Stimulated activated CD8-positive, alpha-beta memory T cell treated with anti-CD3 and anti-CD28 coated beads, Interleukin-4, amount 100 ng/mL, for 24 hours (primary cell): ENCODE measurements at regions not wholly inside any gene's neighbourhood (a gene's known extent, or its start where the extent isn't known, plus 50 kb on each side); places are given as distances from the start of the nearest gene placed in this dataset.

Source experiments
- DNase-seq: peaks from one replicate; pipeline ENCODE4 v3.0.0-alpha.2; 2020; ENCODE audit warnings: low read depth

DNA sequence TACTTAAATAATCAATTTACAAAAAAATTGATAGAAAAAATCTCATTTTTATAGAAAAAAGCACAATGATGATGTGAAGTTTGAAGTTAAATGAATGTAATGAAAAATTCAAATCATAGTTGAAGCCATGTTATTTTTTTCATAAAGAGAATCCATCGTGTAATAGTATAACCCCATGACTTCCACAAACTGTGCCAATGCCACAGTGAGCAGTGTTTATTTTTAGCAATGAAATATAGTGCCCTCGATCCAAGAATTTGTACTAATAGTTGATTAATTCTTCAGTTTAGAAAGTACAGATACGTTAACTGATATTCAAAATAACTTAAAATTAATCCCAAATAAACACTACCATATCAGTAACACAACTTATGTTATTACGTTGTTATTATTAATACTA is 225.9 kb downstream of the PTPRC start:
- no peak for DNase-seq

DNA sequence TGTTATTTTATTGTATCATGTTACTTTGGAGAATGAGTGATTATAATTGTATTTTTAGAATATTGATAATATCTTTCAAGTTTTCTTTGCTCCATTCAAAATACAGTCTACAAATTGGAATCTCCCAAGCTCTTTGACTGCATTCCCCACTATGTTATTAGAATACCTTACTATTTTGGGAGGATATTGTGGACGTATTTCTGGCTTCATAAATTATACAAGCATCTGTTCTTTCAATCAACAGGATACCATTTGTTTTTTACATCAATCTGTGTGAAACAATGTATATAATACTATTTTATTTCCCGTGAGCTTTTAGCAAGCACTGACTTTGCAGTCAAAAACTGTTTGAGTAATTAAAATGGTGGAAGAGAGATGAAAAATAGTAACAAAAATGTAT is 226.5 kb downstream of the PTPRC start:
- DNase-seq: no peak

DNA sequence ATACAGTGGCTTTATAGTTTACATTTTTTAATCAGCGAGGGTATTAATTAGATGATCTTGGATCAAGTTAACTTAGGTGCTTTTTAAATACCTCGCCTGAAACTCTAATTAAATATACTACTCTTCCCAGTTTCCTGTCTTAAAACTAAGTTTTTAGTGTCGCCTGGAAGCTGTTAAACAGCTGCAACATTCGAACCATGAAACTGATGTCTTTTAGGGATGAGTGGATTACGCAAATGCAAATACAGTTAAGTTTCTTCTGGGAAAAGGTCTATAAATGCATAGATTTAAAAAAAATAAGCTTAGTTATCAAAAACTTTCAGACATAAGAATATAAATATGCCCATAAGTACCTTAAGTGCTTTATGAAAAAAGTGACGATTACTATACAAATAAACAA is 228.3 kb downstream of the PTPRC start:
- DNase-seq: no peak

DNA sequence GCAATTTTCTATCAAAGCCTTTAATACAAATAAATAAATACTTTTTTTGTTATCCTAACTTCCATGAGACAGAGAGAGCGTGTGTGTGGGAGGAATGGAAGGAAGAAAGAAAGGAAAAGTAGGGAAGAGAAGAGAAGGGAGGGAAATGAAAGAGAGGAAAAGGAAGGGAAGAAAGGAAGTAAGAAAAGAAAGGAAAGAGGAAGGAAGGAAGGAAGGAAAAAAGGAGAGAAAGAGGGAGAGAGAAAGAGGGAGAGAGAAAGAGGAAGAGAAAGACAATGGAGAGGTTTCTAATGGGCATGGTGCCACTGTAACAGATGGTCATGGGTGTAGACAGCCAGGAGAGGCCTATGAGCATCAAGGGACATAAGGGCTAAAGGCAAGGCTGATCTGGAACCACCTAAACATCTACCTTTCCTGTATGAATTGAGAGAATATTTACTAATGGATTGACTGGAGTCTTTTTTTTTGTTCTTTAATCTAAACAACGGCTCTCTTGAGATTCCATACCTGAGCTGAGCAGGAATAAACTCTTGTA is 234.9 kb downstream of the PTPRC start:
- no peak for DNase-seq

DNA sequence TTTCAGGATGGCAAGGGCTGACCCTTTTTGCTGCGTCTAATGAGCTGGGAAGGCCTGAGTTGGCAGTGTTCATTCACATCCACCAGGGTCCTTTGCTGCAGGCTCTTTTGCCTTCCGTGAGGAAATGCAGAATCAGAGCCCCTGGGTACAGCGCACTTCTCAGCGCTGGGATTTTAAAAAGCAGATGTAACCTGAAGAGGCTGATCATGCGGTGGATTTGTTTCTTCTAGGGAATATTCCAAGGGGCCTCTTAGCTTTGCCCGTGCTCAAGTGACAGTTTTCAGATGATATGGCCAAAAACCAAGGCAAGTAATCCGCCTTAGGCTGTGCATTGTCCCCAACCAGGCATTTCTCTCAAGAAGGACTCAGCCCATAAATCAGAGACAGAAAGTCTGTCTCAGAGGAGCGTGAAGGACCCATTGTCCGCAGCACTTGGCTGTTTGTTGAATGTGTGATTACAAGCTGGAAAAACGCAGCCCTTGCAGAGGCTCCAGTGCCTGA is 237.6 kb downstream of the PTPRC start:
- no peak for DNase-seq

DNA sequence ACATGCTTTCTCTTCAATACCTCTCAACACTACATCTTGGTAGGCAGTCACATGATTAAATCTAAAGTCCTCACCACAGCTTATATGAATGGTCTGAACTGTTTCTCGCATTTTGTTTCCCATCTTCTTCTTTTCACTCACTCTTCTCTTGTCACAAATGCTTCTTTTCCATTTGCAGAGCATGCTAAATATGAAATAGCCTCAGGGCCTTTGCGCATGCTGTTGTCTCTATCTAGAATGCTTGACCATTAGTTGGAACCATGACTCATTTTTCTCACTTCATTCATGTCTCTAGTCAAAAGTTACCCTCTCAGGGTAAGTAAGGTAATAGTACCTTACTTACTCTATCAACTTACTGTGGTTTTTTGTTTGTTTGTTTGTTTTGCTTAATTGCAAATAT is 239.7 kb downstream of the PTPRC start:
- no peak for DNase-seq

DNA sequence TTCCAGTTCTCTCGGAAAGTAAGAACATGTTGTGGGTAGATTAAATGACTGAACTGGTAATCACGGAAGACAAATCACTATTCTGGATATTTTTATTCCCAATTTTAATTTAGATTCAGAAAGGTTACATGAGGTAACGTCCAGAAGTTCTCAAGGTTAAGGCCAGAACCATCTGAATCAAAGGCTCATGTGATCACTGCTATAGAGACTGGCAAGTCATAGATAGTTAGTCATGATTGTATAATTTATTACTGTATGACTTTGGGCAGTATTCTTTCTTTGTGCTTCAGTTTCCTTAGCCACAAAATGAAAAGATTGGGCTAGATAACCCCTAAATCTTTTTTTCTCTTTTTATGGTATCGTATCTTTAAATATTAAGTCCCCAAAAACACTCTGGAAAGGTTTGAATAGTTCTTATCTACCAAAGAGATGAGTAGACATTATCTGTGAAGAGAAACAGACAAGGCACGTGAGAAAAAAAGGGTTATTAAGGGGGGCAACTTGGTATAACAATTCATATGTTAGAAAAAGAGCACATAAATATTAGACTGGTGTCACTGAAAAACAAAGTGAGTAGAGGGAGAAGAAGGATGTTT is 241.0 kb downstream of the PTPRC start:
- no peak for DNase-seq

DNA sequence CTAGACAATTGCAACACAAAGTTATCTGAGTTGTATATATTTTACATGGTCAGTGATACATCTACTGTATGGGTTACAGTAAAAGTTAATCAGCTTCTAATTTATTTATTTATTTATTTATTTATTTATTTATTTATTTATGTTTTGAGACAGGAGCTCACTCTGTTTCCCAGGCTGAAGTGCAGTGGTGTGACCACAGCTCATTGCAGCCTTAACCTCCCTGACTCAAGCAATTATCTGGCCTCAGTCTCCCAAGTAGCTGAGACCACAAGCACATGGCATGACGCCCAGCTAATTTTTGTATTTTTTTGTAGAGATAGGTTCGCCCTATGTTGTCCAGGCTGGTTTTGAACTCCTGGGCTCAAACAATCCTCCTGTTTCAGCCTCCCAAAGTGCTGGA is 241.6 kb downstream of the PTPRC start:
- DNase-seq: no peak

DNA sequence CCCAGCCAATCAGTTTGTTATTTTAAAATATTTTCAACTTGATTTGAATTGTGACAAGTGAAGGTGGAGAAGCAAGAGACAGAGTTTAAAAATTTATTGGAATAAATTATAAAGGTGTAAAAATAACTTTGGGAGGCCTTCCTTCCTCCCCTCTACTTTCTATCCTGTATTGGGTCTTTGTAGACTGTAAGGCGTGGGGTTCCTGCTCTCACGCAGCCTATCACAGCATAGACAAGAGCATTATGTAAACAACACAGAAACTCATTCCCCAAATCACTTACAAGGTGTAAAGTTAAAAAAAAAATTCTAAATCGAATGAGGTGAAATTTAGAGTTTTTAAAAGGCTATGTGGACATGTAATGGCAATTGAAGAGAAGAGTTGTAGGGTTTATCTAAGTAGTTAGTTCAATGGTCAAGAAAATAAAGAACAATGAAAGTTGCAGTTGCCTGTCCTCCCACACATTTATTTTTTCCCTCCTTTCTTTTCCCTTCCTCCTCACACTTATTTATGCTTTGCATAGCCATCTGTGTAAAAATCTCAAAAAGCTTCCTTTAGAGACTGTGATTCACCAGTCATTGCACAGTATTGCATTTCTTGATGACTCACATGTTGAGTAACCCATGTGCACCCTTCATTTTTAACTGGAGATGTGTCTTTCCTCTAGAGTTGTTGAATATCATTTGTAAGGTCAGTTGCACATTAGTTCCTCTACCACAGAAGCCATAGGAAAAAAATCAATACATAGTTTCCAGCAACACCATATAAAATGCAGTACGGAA is 242.2 kb downstream of the PTPRC start:
- no peak for DNase-seq

DNA sequence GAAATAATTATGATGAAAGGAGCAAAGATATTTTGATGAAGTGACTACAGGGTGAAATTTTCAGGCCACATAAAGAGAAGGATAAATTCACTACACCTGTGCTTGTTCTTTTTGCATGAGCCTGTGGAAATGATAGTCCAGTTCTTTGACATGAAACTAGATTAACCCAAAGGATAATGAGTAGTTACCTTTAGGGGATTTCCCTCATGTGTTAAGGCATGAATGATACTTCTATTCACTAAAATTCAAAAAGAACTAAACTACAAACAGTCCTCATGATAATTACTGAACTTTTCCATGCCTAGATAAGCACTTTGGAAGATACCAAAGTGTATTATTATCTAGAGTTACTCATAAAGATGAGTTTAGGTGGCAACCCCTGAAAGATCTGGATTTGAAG is 244.3 kb downstream of the PTPRC start:
- no peak for DNase-seq

DNA sequence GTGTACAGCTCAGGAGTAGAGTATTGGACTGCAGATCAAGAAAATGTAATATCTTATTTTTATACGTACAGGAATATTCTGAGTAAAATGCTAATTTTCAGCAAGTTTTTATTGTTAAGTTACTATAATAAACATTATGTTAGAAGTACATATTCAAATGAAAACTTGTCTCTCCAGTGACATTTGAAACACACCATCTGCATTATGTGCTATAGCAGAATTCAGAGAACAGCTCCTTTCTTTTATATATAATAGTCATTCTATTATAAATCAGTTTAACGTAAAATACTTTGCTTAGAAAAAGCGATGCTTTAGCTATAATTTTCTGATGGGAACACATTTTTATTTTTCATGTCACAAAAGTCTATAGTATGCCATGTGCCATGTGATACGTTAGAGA is 249.0 kb downstream of the PTPRC start:
- no peak for DNase-seq

DNA sequence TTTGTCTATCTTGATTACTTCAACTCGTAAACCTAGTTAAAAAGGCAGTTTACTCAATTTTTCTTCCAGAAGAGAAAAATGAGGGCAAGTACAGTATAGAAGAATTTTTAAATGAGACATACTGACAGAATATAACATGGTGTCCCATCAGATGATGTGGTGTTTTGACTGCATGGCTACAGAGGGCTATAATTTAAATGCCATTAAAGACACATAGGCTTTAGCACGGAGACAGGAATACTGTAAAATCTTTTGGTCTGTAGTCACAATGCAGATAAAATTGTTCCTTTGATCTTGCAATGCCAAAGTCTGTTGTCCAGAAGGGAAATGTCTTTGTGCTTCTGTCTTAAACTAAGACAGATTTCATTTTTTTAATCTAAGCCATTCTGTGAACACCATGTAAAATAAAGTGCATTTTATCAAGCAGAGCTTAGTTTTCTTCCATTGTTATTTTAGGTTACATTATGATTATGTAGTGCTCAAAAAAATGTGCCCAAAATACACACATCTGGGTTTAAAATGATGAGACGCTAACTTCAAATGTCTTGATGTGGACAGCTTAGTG is 249.6 kb downstream of the PTPRC start:
- no peak for DNase-seq

DNA sequence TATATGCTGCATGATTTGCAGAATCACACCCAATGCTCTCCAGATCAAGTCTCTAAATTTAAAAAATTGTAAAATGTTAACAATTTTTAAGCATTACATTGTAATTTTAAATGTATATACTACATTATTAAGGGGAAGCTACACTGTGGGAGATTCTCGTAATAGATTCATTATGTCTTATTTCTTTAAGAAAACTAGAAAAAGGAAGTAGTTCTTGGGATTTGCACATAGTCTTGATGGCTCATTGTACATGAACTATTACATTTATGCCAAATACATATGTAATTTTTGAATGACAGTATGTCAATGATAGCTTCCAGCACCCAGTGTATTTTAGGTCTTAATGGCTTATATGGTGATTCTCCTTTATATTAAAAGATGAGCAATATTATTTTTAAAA is 250.3 kb downstream of the PTPRC start:
- no peak for DNase-seq

DNA sequence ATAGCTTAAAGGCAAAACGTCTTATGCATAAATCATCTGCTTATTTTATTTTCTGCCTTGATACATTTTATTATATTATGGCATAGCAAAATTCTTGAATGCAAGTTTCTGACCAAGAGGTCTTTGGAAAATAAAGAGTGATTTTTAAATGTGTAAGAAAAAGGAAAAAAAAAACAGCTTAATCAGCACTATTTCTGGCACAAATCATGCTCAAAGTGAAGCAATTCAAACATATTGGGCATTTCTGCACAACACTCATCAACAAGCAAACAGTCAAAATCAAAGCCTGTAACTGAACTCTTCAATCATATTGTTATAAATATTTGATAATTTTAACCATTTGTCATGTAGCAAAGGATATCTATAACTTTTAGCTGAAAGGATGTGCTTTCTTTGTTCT is 250.9 kb downstream of the PTPRC start:
- no peak for DNase-seq

DNA sequence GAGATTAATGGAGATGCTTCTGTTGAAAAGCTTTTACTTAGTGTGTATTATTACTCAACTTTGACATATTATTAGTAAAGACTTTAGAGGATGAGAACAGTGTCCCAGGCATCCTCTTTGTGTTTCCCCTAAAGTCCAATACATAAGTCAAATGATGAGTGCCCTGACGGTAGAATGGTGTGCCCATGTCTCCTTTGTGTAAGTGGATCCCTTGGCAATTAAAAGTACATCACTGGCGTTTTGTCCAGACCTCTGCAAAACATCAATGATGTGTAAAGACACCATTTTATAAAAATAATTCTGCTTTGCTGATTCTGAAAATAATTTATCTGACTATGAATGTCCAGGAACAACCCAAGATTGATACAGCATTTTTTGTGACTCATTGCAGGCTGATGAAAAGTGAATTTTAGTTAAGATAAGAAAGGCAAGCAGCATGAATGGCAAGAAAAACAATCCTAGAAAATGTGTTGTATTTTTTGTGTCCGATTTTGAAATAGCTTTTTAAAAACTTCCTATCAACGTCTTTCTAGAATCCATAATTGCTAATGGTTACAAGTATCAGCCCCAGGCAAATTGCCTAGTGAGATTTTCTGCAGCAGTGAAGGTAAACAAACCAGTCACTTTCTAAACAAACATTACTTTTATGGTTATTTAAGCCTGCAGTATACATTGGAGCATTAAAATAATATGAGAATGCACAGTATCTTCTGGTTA is 251.5 kb downstream of the PTPRC start:
- no peak for DNase-seq

DNA sequence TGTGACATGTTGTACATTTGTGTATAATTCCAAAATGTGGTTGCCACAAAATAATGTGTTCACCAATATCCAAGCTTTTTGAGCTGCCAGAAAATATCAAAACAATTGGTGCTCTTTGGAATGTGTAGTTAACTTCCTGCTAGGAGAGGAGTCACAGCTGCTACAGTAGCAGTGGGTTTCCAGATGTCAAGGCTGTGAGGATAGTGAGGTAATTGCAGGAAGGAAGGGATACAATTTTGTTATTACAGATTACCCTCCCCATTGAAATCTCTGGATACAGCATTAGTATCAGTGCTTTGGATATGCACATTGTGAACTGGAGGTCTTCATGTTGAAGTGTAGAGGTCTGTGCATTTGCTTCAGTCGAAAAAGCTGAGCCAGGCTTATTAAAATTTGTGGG is 253.2 kb downstream of the PTPRC start:
- no peak for DNase-seq

DNA sequence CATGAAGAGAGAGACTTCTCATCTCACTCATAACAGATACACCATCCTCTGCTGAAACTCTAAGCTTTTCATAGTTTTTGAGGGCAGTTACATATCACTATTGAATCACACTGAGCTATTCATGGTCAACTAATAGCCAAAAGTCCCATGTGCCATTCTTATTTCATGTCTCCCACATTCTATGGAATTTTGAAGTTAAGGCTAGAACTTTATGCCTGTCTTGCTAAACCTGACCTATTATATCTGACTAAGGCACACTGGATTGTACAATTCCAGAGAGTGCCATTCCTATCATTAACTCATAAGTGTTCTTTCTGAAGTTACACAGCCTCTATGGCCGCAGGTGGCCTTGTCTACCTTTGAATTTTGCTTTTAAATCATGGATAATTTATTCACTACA is 254.3 kb downstream of the PTPRC start:
- no peak for DNase-seq

DNA sequence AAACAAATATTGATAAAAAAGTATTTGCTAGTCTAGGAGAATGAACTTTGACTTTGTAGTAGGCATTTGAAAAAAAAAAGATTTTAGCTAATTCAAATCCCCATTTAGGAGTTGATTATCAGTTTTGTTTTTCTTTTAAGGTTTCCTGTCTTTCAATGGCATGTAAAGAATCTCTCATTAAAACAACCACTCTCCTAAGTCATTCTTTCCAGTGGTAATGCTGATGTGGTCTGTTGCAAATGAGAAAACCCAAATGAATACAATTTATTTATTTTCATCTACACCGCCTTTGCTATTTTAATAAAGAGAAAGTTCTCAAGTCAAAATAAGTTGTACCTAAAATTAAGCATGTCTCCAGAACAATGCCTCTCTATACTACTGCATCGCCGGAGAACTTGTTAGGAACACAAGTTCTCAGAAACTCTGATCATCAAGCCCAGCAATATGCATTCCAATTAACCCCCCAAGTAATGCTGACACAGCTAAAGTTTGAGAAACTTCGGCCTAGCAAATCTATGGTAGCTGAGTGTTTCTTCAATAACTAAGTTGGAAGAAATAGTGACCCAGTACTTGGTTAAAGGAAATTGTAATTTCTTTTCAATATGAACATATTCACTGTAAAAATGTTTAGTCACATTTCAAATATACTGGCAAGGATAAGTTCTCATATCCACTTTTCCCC is 255.1 kb downstream of the PTPRC start:
- DNase-seq: no peak

DNA sequence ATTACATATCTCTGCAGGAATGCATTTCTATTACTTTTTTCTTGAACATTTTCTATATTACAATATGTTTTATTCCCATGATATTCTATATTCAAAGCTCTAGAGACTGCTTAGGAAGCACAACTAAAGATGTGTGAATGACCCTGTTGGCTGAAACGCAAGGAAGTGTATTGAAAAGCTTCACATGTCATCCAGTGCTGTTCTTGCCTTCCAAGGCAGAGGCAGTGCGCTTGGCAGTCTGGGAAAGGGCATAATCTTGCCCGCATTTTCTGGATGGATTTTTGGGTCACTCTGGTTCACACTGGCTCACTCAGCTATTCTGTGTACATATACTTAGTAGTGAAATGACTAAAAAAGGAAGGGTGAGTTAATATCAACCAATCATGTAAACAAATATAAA is 262.4 kb downstream of the PTPRC start:
- DNase-seq: no peak

DNA sequence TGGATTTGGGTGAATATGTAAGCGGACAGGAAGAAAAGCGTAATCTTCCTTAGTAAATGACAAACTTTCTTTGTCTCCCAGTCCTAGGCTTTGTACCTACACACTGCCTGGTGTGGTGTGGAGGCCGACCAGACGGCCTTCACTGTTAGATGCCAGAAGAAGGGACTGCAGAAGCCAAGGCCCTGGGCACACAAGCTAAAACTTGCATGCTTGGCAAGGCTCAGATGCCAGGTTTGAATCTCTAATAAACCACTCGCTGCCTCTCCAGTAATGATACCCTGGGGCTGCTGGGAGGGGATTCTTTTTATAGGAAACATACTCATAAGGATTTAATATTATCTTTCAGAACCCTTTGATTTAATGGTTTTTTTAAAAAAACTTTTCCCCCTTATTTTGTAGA is 263.8 kb downstream of the PTPRC start:
- no peak for DNase-seq

DNA sequence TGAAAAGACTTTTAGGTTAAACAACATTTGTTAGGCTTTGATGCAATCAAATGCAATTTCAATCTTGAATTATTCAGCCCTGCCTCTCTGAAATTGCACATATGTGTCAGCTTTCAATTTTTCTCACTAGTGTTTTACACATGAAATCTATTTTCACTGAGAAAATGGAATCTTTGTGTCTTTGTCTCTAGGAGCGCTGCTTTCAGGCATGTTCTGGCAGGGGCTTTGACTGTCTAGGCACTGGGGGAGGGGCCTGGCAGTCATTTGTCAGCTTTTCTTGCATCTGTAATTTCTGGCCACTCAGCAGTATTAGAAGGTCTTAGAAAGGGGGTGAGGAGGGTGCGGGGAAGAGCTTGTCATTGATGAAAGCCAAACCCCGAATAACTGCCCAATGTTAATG is 264.4 kb downstream of the PTPRC start:
- no peak for DNase-seq

DNA sequence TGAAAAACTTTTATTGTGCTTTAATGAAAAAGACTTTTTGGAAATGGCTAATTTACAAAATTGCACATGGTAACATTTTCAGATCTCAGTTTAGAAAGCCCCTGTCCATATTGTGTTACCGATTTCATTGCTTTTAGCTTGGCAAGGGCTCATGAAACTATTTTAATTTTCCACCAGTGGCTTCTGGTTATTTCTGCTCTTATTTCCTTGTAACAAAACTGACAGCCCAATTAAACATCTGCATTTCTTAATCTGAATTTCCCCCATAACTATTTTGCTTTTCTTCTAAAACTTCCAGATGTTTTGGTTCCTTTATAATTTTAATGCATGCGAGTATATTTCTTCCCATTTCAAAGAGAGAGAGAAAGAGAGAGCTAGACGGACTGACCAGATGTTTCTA is 264.8 kb downstream of the PTPRC start:
- DNase-seq: no peak
